HG03571 (cell line): ENCODE measurements at regions not wholly inside any gene's neighbourhood (a gene's known extent, or its start where the extent isn't known, plus 50 kb on each side); places are given as distances from the start of the nearest gene placed in this dataset.

Experiments used
- ATAC-seq: cut with Tn5 transposase; IDR thresholded peaks from one replicate; pipeline ENCODE4 v1.9.1; 2021; ENCODE audit not compliant: unreplicated experiment

GRCh38 chr6:167049275-167049674 lies 50.1 kb downstream of the CEP43 start:
- no peak for ATAC-seq

GRCh38 chr6:167050903-167051302 lies 51.7 kb downstream of the CEP43 start:
- no peak for ATAC-seq

DNA sequence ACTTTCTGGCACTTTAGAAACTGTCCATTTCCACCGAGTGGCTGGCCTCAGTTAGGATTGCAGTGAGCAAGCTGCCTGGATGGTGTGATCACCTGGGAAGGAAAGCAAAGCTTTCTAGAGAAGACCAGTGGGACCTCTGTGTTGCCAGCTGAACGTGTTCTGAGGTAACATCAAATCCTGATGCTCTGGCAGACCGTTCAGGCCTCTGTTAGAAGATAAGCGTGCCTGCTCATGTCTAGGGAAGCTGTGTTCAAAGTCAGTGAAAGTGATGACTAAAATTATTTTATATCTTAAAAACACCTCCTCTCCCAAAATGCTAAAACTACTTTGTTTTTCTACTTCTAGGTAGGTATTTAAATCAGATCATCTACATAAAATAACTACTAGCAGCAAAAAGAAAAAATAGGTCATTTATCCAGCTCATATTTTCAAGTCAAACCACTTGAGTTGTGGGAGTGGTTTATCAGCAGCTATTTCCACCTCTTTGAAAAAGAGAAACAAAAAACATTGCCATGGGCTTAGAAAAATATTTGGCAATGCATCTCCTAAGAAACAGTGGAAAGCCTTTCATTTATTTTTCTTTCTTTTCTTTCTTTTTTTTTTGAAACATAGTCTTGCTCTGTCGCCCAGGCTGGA lies 54.8 kb downstream of the CEP43 start:
- ATAC-seq: no peak

- no peak for ATAC-seq
Observed at GRCh38 chr6:167054987-167055386, 55.8 kb downstream of the CEP43 start.

DNA sequence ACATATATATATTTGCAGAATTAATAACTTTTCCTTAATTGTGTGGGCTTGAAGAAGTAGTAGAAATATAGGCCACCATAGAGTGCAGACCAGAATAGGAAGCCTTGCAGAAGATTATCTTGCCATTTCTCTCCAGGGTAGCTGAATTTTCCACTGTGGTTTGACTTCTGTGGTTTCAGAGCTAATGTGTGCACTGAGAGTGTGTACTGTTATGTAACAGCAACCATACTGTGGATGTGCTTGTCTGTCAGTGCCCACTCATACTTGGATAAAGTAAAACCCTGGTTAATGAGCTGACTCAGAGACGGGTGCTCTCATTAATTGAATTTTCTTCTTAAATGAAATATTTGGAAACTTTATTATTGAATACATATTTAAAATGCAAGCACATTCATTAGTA lies 57.2 kb downstream of the CEP43 start:
- peak; percentile 95 for ATAC-seq

- ATAC-seq: no peak
Observed at GRCh38 chr6:167058261-167058660, 59.1 kb downstream of the CEP43 start.
